H9 (cell line): ENCODE measurements at regions not wholly inside any gene's neighbourhood (a gene's known extent, or its start where the extent isn't known, plus 50 kb on each side); places are given as distances from the start of the nearest gene placed in this dataset.

Experiments used
- DNase-seq: peaks from one replicate; pipeline ENCODE4 v3.0.0-alpha.2; 2017
- H2AFZ ChIP-seq: one replicate; pipeline ENCODE4 v1.6.1; 2013; ENCODE audit warnings: mild to moderate bottlenecking, low read length, control low read depth, moderate library complexity
- H2AK5ac ChIP-seq: 2 replicates; pipeline ENCODE4 v1.6.1; 2013; ENCODE audit warnings: low read length, control low read depth, mixed read lengths; ENCODE audit not compliant: insufficient read length
- H2BK120ac ChIP-seq: one replicate; pipeline ENCODE4 v1.6.1; 2013; ENCODE audit warnings: low read depth, mild to moderate bottlenecking, low read length, control low read depth, inconsistent platforms; ENCODE audit not compliant: poor library complexity, severe bottlenecking
- H2BK12ac ChIP-seq: 2 replicates; pipeline ENCODE4 v1.6.1; 2013; ENCODE audit warnings: low read length, control low read depth, mixed read lengths, low read depth; ENCODE audit not compliant: insufficient read length
- H2BK15ac ChIP-seq: 2 replicates; pipeline ENCODE4 v1.6.1; 2013; ENCODE audit warnings: low read depth, low read length, control low read depth
- H2BK20ac ChIP-seq: one replicate; pipeline ENCODE4 v1.6.1; 2013; ENCODE audit warnings: low read depth, mild to moderate bottlenecking, low read length, control low read depth, inconsistent platforms; ENCODE audit not compliant: poor library complexity, severe bottlenecking
- H2BK5ac ChIP-seq: 2 replicates; pipeline ENCODE4 v1.6.1; 2013; ENCODE audit warnings: low read length, control low read depth, mixed read lengths; ENCODE audit not compliant: insufficient read length
- H3K14ac ChIP-seq: 2 replicates; pipeline ENCODE4 v1.6.1; 2013; ENCODE audit warnings: low read length, control low read depth; ENCODE audit not compliant: insufficient read depth
- H3K18ac ChIP-seq: 2 replicates; pipeline ENCODE4 v1.6.1; 2013; ENCODE audit warnings: low read depth, mild to moderate bottlenecking, mixed read lengths, low read length, control low read depth; ENCODE audit not compliant: insufficient read length
- H3K23ac ChIP-seq: 2 replicates; pipeline ENCODE4 v1.6.1; 2013; ENCODE audit warnings: low read length, control low read depth, mixed read lengths, low read depth; ENCODE audit not compliant: insufficient read length
- H3K23me2 ChIP-seq: 2 replicates; pipeline ENCODE4 v1.6.1; 2013; ENCODE audit warnings: low read depth, mild to moderate bottlenecking, mixed read lengths, low read length, control low read depth; ENCODE audit not compliant: insufficient read length, poor library complexity, severe bottlenecking
- H3K27ac ChIP-seq: 2 replicates; pipeline ENCODE4 v1.5.1; 2013; ENCODE audit warnings: low read length, control low read depth, mixed read lengths, low read depth; ENCODE audit not compliant: insufficient read length
- H3K27me3 ChIP-seq: 2 replicates; pipeline ENCODE4 v1.6.1; 2013; ENCODE audit warnings: low read length, control low read depth, inconsistent platforms; ENCODE audit not compliant: insufficient read depth
- H3K4ac ChIP-seq: 2 replicates; pipeline ENCODE4 v1.6.1; 2013; ENCODE audit warnings: low read depth, mild to moderate bottlenecking, control low read depth, inconsistent platforms, low read length, moderate library complexity
- H3K4me1 ChIP-seq: 2 replicates; pipeline ENCODE4 v1.6.1; 2013; ENCODE audit warnings: low read length, control low read depth, inconsistent platforms; ENCODE audit not compliant: insufficient read depth
- H3K4me2 ChIP-seq: 2 replicates; pipeline ENCODE4 v1.6.1; 2013; ENCODE audit warnings: low read length, control low read depth, mixed read lengths; ENCODE audit not compliant: insufficient read length, insufficient read depth
- H3K56ac ChIP-seq: 2 replicates; pipeline ENCODE4 v1.6.1; 2013; ENCODE audit warnings: low read depth, mild to moderate bottlenecking, mixed read lengths, low read length, control low read depth; ENCODE audit not compliant: insufficient read length
- H3K79me1 ChIP-seq: 2 replicates; pipeline ENCODE4 v1.6.1; 2013; ENCODE audit warnings: low read depth, mild to moderate bottlenecking, moderate library complexity, low read length, control low read depth, inconsistent platforms; ENCODE audit not compliant: insufficient read depth, poor library complexity, severe bottlenecking
- H3K79me2 ChIP-seq: 2 replicates; pipeline ENCODE4 v1.6.1; 2013; ENCODE audit warnings: low read length, control low read depth, inconsistent platforms; ENCODE audit not compliant: insufficient read depth
- H3K9ac ChIP-seq: 2 replicates; pipeline ENCODE4 v1.6.1; 2013; ENCODE audit warnings: low read length, control low read depth, mixed read lengths; ENCODE audit not compliant: insufficient read length; ENCODE audit errors: extremely low read depth
- H3K9me3 ChIP-seq: one replicate; pipeline ENCODE4 v1.6.1; 2013; ENCODE audit warnings: low read depth, low read length, inconsistent platforms; ENCODE audit not compliant: control insufficient read depth
- H3T11ph ChIP-seq: one replicate; pipeline ENCODE4 v1.6.1; 2013; ENCODE audit warnings: mild to moderate bottlenecking, low read length, control low read depth, inconsistent platforms
- H4K20me1 ChIP-seq: one replicate; pipeline ENCODE4 v1.6.1; 2013; ENCODE audit not compliant: control insufficient read depth, insufficient read length, insufficient read depth
- H4K5ac ChIP-seq: 2 replicates; pipeline ENCODE4 v1.6.1; 2013; ENCODE audit warnings: low read depth, mild to moderate bottlenecking, mixed read lengths, low read length, control low read depth; ENCODE audit not compliant: insufficient read length
- H4K8ac ChIP-seq: replicated peaks from 2 replicates; pipeline ENCODE4 v1.6.1; 2013; ENCODE audit warnings: low read length, control low read depth, mixed read lengths, low read depth; ENCODE audit not compliant: insufficient read length
- H4K91ac ChIP-seq: 2 replicates; pipeline ENCODE4 v1.6.1; 2013; ENCODE audit warnings: low read depth, mild to moderate bottlenecking, moderate library complexity, mixed read lengths, low read length, control low read depth; ENCODE audit not compliant: insufficient read length
- H3K27ac Mint-ChIP-seq, 3 experiments: 2 replicates in 2 of 3; 3 replicates in 1 of 3; pipeline ENCODE4 v1.8.0; 2020 to 2021; ENCODE audit warnings: mixed read lengths in 3 of 3, mild to moderate bottlenecking in 1 of 3, moderate library complexity in 1 of 3
- H3K27me3 Mint-ChIP-seq: 2 replicates; pipeline ENCODE4 v1.8.0; 2021; ENCODE audit warnings: low read depth, mild to moderate bottlenecking, moderate library complexity, mixed read lengths
- H3K36me3 Mint-ChIP-seq, 3 experiments: 2 replicates in 2 of 3; 3 replicates in 1 of 3; pipeline ENCODE4 v1.8.0; 2020 to 2021; ENCODE audit warnings: low read depth in 3 of 3, mixed read lengths in 3 of 3; ENCODE audit not compliant: insufficient read depth in 1 of 3
- H3K4me1 Mint-ChIP-seq, 2 experiments: 2 replicates each; pipeline ENCODE4 v1.8.0; 2020; ENCODE audit warnings: mixed read lengths in 2 of 2
- H3K4me3 Mint-ChIP-seq, 2 experiments: 2 replicates in 1 of 2; 3 replicates in 1 of 2; pipeline ENCODE4 v1.8.0; 2020 to 2021; ENCODE audit warnings: mild to moderate bottlenecking in 2 of 2, mixed read lengths in 2 of 2, moderate library complexity in 1 of 2
- H3K9me3 Mint-ChIP-seq, 2 experiments: 2 replicates in 1 of 2; 3 replicates in 1 of 2; pipeline ENCODE4 v1.8.0; 2020; ENCODE audit warnings: mild to moderate bottlenecking in 2 of 2, mixed read lengths in 2 of 2, moderate library complexity in 1 of 2
- CTCF ChIP-seq: fragments of 200-600 bp; sonication (generic); conservative IDR thresholded peaks from 3 replicates; pipeline ENCODE4 v1.8.0; 2021; ENCODE audit warnings: antibody characterized with exemption, mild to moderate bottlenecking
- WGBS: extraction: QIAGEN DNeasy Blood & Tissue Kit; methylation state at CpG from one replicate; pipeline ENCODE4 v1.1.7; 2013; ENCODE audit warnings: missing lambda C conversion rate, low lambda C conversion rate, mixed read lengths; ENCODE audit not compliant: insufficient read length; ENCODE audit errors: extremely low coverage; 5-methylcytosine and 5-hydroxymethylcytosine counted together

- H3K4me1 ChIP-seq, result no peaks in the 10 kb centered on the region; the same call in 1 of the 2 replicates
- H4K20me1 ChIP-seq, result no peaks in the 10 kb centered on the region
- no CpG with 5 or more reads among the region's 2 CpGs for WGBS
Observed at GRCh38 chr17:34130544-34130943, 124.5 kb upstream of the CCL2 start.

More at GRCh38 chr17:34130544-34130943, 124.5 kb upstream of the CCL2 start:
- Mint-ChIP-seq H3K4me3 (no peak overlapping the region), H3K9me3 (no peaks in the 10 kb centered on the region), H3K27ac (no peak overlapping the region), H3K27me3 (no peaks in the 10 kb centered on the region), H3K36me3 (no peaks in the 10 kb centered on the region), H3K4me1 (peaks cover 12 to 25% of the 10 kb centered on the region in 2 experiments)
- no peak overlapping the region for H3K56ac ChIP-seq
- DNase-seq, result no peak
- no peak overlapping the region for H3K14ac ChIP-seq
- no peaks in the 10 kb centered on the region for H3K9me3 ChIP-seq
- no peak overlapping the region for H4K8ac ChIP-seq
- no peak overlapping the region for H2AK5ac ChIP-seq
- no peak overlapping the region for H2BK15ac ChIP-seq
- no peak overlapping the region for H3K4me2 ChIP-seq
- H3K27ac ChIP-seq, result no peak overlapping the region
- H2BK12ac ChIP-seq, result no peak overlapping the region
- H3K23me2 ChIP-seq, result no peaks in the 10 kb centered on the region
- H3T11ph ChIP-seq, result no peak overlapping the region
- H4K5ac ChIP-seq, result no peak overlapping the region
- H2BK120ac ChIP-seq, result no peak overlapping the region
- TF ChIP-seq CTCF, result no peak
- no peak overlapping the region for H4K91ac ChIP-seq
- H3K18ac ChIP-seq, result no peak overlapping the region
- no peak overlapping the region for H2BK20ac ChIP-seq
- H3K4ac ChIP-seq, result no peak overlapping the region
- no peak overlapping the region for H2AFZ ChIP-seq
- H3K27me3 ChIP-seq, result no peaks in the 10 kb centered on the region
- no peaks in the 10 kb centered on the region for H3K79me1 ChIP-seq
- H3K9ac ChIP-seq, result no peak overlapping the region
- no peak overlapping the region for H2BK5ac ChIP-seq
- no peaks in the 10 kb centered on the region for H3K79me2 ChIP-seq
- H3K23ac ChIP-seq, result no peak overlapping the region
